ENCODE measurements at regions not wholly inside any gene's neighbourhood (a gene's known extent, or its start where the extent isn't known, plus 50 kb on each side); places are given as distances from the start of the nearest gene placed in this dataset.
"Not testable (repeated sequence)": the region's sequence is repeated elsewhere in the genome, so short reads cannot be mapped to it uniquely, and the experiment has no call there.

DNA sequence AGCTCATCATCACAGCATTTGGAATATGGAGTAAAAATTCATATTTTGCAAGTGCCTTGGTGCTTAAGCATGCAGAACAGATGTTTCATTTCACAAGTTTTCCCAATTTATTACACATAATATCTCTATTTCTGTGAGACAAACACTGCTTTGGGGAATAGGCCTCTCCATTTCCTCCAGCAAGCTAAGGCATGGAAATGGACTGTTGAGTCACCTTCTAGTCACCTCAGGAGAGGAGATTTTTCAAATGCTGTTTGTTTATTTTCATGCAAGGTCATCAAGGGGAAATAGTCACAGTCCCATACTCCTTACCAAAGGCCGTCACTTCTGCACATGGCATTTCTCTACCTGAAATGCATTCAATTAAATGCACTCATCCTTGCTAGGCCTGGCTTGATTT lies 57.4 kb upstream of the NUTM2D start:
- H3K4me1 ChIP-seq (ENCODE audit: insufficient read depth, low read length); H2AK5ac ChIP-seq (ENCODE audit: insufficient read length, low read length); H3K9me3 Mint-ChIP-seq; H3K27ac Mint-ChIP-seq; H2AFZ ChIP-seq (ENCODE audit: low read length); H3K4ac ChIP-seq (ENCODE audit: low read depth, low read length); H3K9ac ChIP-seq (ENCODE audit: extremely low read depth, insufficient read length, low read length); H3K79me2 ChIP-seq (ENCODE audit: insufficient read depth, low read length); H2BK20ac ChIP-seq (ENCODE audit: low read depth, low read length, poor library complexity, severe bottlenecking); H3K4me3 Mint-ChIP-seq; H2BK12ac ChIP-seq (ENCODE audit: insufficient read length, low read depth, low read length); H3K23me2 ChIP-seq (ENCODE audit: insufficient read length, low read depth, low read length, poor library complexity, severe bottlenecking); H4K5ac ChIP-seq (ENCODE audit: insufficient read length, low read depth, low read length); H2BK5ac ChIP-seq (ENCODE audit: insufficient read length, low read length); H3K79me1 ChIP-seq (ENCODE audit: insufficient read depth, low read depth, low read length, poor library complexity, severe bottlenecking); H2BK120ac ChIP-seq (ENCODE audit: low read depth, low read length, poor library complexity, severe bottlenecking); H4K8ac ChIP-seq (replicated peaks; ENCODE audit: insufficient read length, low read depth, low read length); H3K18ac ChIP-seq (ENCODE audit: insufficient read length, low read depth, low read length); H3K27me3 Mint-ChIP-seq (ENCODE audit: low read depth); H3K4me2 ChIP-seq (ENCODE audit: insufficient read depth, insufficient read length, low read length); H3K9me3 ChIP-seq (ENCODE audit: control insufficient read depth, low read depth, low read length); H3K56ac ChIP-seq (ENCODE audit: insufficient read length, low read depth, low read length); H3T11ph ChIP-seq (ENCODE audit: low read length); H4K91ac ChIP-seq (ENCODE audit: insufficient read length, low read depth, low read length); H3K27me3 ChIP-seq (ENCODE audit: insufficient read depth, low read length); H3K27ac ChIP-seq (ENCODE audit: insufficient read length, low read depth, low read length); H3K14ac ChIP-seq (ENCODE audit: insufficient read depth, low read length); H3K23ac ChIP-seq (ENCODE audit: insufficient read length, low read depth, low read length); H2BK15ac ChIP-seq (ENCODE audit: low read depth, low read length); H3K4me1 Mint-ChIP-seq; H3K36me3 Mint-ChIP-seq (ENCODE audit: insufficient read depth in 1 of 3, low read depth in 3 of 3); H4K20me1 ChIP-seq (ENCODE audit: control insufficient read depth, insufficient read depth, insufficient read length); DNase-seq: not testable (repeated sequence)
- WGBS (ENCODE audit: extremely low coverage, insufficient read length, low lambda C conversion rate): no CpG with 5 or more reads among the region's 1 CpG

Data from H9 (cell line).